GM19455 (cell line): ENCODE measurements at regions not wholly inside any gene's neighbourhood (a gene's known extent, or its start where the extent isn't known, plus 50 kb on each side); places are given as distances from the start of the nearest gene placed in this dataset.
"Not testable (repeated sequence)": the region's sequence is repeated elsewhere in the genome, so short reads cannot be mapped to it uniquely, and the experiment has no call there.

Source experiments
- ATAC-seq: cut with Tn5 transposase; IDR thresholded peaks from one replicate; pipeline ENCODE4 v1.9.1; 2021; ENCODE audit not compliant: unreplicated experiment

DNA sequence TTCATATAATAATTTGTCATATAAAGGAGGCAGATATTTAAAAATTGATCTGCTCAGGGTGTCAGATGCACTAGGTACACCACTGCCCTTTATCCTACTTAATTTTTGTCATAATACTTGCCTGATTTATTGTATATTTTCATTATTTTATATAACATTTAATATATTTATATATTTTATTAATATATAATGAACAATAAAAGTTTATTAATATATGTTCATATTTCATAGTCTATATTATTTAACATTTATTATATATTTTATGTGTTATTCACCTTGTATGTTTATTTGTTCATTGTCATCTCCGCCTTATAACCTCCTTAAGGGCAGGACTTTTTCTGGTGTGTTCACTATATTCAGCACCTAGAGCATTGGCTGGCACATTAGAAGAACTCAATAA, 232.4 kb upstream of the AMIGO2 start:
- no peak for ATAC-seq

DNA sequence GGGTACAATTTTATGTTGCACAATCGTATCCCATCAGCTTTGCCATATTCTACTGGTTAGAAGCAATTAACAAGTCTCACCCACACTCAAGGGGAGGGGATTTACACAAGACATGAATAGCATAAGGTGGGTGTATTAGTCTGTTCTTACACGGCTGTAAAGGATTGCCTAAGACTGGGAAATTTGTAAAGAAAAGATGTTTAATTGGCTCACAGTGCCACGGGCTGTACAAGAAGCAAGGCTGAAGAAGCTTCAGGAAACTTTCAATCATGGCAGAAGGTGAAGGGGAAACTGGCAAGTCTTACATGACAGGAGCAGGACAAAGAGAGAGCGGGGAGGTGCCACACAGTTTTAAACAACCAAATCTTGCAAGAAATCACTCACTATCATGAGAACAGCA, 231.8 kb upstream of the AMIGO2 start:
- ATAC-seq = no peak

DNA sequence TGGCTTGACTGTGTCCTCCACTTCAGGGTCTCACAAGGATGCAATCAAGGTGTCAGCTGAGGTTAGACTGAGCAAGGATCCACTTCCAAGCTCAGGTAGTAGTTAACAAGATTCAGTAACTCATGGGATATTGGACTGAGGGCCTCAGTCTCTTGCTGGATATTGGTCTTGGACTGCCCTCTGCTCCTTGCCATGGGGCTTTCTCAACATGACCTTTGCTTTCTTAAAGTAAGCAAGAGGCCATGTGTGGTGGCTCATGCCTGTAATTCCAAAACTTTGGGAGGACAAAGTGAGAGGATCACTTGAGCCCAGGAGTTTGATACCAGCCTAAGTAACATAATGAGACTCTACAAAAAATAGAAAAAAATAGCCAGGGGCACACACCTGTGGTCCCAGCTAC, 231.3 kb upstream of the AMIGO2 start:
- ATAC-seq = no peak

DNA sequence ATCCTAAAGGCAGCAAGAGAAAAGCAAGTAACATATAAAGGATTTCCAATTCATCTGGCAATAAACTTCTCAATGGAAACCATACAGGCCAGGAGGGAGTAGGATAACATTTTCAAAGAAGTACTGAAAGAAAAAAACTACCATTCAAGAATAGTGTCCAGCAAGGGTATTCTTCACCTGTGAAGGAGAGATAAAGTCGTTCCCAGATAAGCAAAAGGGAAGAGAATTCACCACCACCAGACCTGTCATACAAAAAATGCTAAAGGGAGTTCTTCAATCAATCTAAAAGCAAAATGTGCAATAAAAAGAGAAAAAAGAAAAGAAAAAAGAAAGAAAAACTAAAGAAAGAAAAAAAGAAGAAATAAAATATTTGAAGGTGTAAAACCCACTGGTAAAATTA, 228.9 kb upstream of the AMIGO2 start:
- no peak for ATAC-seq

DNA sequence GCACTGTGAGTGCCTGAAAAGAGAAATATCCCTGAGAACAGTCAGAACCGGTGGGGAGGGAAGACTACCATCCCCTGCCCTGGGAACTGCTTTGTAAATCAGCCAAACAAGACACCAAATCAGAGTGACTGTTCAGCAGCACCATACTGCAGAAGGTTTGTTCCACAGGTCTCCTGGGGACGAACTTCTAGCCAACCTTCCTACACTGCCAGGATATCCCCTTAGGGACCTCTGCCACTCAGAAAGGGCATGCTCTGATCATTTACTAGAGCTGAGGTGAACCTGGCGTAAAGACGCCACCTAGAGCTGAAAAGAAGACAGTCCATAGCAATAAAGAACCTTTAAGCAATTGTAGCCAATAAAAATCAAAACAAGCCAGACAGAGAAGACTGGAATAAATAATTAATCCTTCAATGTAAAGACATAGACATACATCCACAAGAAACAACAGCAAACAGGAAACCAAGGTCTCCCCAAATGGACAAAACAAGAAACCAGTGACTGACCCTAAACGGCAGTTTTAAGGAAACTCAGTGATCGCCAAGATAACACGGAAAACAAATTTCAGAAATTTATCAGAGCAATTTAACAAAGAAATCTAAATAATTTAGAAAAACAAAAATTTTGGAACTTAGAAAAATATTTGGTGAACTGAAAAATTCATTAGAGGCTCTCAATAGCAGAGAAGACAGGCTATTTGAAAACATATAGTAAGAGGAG, 228.1 kb upstream of the AMIGO2 start:
- ATAC-seq = peak; percentile 76

DNA sequence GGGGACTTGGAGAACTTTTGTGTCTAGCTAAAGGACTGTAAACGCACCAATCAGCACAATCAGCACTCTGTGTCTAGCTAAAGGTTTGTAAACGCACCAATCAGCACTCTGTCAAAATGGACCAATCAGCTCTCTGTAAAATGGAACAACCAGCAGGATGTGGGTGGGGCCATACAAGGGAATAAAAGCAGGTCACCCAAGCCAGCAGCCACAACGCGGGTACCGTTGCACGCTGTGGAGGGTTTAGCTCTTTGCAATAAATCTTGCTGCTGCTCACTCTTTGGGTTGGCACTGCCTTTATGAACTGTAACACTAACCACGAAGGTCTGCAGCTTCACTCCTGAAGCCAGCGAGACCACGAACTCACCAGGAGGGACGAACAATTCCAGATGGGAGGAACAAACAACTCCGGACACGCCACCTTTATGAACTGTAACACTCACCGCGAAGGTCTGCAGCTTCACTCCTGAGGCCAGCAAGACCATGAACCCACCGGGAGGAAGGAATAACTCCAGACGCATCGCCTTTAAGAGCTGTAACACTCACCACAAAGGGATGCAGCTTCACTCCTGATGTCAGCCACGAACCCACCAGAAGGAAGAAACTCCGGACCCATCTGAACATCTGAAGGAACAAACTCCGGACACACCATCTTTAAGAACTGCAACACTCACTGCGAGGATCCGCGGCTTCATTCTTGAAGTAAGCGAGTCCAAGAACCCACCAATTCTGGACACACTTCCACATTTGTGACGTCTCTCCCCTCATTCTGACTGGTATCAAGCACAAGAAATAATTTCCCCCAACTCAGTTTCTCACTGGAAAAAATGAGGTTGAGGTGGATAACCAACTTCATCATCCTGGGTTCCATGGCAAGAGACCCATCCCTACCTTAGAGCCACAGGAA, 227.3 kb upstream of the AMIGO2 start:
- not testable (repeated sequence) for ATAC-seq

DNA sequence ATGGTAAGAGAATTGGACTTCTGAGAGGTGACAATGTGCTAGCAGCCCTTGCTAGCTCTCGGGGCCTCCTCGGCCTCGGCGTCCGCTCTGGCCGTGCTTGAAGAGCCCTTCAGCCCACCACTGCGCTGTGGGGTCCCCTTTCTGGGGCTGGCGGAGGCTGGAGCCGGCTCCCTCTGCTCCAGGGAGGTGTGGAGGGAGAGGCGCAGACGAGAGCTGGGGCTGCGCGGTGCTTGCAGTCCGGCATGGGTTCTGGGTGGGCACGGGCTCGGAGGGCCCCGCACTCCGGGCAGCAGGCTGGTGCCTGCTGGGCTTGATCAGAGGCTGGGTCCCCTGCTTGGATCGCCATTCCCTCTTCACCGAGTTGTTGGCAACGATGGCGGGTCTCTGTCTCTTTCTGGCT, 226.4 kb upstream of the AMIGO2 start:
- ATAC-seq = no peak

DNA sequence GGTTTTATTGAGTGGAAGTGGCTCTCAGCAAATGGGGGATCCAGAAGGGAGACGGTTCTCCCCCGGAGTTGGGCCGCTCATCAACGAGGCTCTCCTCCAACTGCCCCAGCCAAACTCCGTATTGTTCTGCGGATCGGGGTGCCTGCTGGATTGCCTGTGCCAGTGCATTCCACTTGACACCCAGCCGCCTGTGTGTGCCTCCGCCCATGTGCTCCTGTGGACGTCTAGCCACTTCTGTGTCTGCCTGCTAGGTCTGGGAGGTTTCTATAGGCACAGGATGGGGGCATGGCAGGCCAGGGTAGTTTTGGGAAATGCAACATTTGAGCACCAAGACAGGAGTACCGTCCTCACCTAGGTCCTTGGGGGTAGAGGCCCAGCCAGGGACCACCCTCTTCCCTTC, 225.7 kb upstream of the AMIGO2 start:
- ATAC-seq = no peak

DNA sequence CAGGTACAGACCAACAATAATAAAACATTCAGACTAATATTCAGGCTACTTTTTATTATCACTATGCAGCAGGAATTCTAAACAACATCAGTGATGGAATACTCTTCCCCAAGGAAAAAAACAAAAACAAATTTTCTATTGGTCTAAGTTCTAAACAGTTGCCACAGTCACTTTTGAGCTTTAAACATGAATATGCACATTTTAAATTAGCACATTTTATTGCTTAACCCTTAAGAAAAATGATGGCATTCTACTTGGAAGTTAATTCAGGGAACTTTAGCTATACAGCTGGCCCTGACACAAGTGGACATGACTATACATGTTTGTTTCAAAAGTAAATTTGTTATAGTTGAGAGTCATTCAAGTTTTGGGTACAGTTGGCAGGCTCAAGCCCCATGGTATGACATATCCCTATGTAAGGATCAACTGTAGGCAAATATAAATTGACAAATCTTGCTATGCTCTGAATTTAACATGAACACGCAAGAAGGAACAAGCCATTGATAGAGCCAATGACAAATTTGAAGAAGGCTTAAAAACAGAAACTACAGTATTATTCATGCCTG, 224.3 kb upstream of the AMIGO2 start:
- no peak for ATAC-seq

DNA sequence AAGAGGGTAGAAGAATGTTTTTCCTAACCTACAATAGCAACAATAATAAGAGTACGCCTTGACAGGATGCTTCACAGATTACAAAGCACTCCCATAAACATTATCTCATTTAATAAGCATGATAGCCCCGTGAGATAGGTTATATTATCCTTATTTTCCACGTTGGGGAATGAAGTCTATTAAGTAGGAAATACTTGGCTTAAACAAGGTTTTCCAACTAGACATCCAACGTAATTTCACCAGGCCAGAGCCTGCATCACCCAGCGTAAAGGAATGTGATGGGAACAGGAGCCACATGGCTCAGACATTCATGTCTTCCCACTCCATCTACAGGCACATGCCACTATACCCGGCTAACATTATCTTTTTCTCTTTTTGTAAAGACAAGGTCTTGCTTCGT, 223.4 kb upstream of the AMIGO2 start:
- ATAC-seq = no peak

DNA sequence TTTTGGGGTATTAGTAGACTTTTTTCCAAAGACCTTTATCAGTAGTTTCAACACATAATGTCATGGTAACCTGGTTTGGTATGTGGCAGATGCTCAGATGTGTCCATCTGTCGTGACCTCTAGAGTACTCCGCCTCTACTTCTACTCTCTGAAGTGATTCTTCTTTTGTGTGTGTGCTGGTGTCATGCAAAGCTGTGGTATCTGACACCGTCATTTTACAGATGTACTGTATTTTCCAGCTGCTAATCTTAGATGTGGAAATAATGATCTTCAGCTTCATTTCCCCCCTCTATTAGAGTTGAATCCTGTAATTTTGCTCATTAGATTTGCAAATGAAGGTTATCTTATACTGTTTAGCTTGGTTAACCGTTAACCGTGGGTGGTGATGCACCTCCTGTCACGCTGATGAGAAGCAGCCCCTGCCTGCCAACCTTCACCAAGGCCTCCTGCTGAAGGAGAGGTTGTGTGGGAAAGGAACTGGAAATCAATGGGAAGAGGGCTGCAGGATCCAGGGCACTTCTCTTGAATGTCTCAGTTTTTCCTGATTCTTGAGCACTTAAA, 222.4 kb upstream of the AMIGO2 start:
- ATAC-seq = no peak

DNA sequence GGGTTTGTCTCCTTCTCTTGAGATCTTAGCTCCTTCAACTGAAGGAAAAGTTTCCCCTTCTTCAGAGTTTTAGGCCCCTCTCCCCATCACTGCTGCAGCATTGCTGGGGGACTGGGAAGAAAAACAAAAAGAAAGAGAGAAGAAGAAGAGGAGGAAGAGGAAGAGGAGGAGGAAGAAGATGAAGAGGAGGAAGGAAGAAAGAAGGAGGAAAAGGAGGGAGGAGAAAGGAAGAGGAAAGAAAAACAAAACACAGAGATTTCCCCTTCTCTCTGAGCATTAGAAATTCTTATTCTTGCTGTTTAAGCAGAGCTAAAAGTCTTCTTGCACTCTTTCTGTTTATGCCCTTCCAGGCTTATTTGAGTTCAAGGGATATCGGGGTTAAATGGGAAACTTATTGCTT, 219.8 kb upstream of the AMIGO2 start:
- no peak for ATAC-seq

DNA sequence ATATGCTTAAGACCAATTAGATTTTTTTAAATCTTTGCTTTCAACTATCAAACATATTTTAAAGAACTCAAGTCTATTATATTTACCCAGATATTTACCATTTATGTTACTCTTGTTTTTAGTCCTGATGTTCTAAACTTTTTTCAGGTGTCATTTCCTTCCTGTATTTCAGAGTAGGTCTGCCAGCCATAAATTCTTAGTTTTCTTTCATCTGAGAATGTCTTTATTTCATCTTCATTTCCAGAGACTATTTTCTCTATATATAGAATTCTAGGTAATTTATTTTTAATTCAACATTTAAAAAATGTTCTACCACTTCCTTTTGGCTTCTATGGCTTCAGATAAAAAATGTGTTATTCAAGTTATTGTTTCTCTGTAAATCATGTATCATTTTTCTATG, 218.2 kb upstream of the AMIGO2 start:
- no peak for ATAC-seq

DNA sequence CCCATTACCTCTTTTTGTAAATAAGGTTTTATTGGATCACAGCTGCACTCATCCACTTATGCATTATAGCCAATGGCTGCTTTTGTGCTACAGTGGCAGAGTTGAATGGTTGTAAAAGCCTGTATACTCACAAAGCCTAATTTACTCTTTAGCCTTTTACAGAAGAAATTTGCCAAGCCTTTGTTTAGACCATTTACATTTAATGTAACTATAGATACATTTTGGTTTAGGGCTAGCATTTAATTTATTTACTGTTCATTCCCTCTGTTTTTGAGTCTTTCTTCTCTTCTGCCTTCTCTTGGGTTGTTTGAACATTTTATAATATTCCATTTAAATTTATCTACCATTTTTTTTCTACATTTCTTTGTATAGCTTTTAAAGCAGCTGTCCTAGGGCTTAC, 217.1 kb upstream of the AMIGO2 start:
- no peak for ATAC-seq

DNA sequence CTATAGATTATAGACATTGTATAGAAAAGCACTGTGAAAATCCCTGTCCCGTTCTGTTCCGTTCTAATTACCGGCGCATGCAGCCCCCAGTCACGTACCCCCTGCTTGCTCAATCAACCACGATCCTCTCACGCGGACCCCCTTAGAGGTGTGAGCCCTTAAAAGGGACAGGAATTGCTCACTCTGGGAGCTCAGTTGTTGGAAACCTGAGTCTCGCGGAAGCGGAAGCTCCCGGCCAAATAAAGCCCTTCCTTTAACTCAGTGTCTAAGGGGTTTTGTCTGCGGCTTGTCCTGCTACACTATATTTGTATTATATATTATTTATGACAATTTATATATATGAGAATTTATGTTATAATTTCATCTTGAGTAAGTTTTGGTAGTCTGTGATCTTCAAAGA, 213.6 kb upstream of the AMIGO2 start:
- ATAC-seq = no peak

DNA sequence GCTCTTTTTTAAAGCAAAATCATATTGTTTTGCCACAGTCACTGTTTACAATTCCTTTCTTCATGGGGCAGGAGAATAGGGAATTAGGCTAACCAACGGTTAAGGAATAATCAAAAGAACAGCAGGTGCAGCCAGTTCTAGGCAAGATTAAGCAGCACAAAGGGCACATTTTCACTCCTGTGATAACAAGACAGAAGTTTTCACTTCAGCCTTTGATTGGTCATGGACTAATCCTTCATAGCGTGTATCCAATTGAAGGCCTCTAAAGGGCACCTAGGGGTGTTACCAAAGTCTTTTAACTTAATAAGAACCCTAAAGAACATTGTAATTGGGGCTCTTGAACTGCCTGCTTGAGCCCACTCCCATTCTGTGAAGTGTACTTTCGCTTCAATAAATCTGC, 206.9 kb upstream of the AMIGO2 start:
- ATAC-seq = no peak
